Sigmoid colon (tissue), 6 donors: ENCODE measurements at regions not wholly inside any gene's neighbourhood (a gene's known extent, or its start where the extent isn't known, plus 50 kb on each side); places are given as distances from the start of the nearest gene placed in this dataset.

ENCODE experiments used
- DNase-seq: peaks from one replicate; pipeline ENCODE4 v3.0.0-alpha.2; 2019
- H3K27ac ChIP-seq, 4 donors: fragments of 200-600 bp; sonication (generic); one replicate each; pipeline ENCODE4 v1.5.1; 2016 to 2019; ENCODE audit warnings: mild to moderate bottlenecking in 1 of 4
- H3K27me3 ChIP-seq, 3 donors: fragments of 200-600 bp; sonication (generic); one replicate each; pipeline ENCODE4 v1.5.1; 2019; ENCODE audit warnings: mild to moderate bottlenecking in 1 of 3
- H3K36me3 ChIP-seq, 4 donors: fragments of 200-600 bp; sonication (generic); one replicate each; pipeline ENCODE4 v1.5.1; 2016 to 2019
- H3K4me1 ChIP-seq, 4 donors: fragments of 200-600 bp; sonication (generic); one replicate each; pipeline ENCODE4 v1.5.1; 2017 to 2019
- H3K4me3 ChIP-seq, 4 donors: fragments of 200-600 bp; sonication (generic); one replicate each; pipeline ENCODE4 v1.5.1; 2017 to 2019; ENCODE audit warnings: mild to moderate bottlenecking in 2 of 4, moderate library complexity in 1 of 4
- H3K9me3 ChIP-seq, 4 donors: fragments of 200-600 bp in 3 of 4; sonication (generic) in 3 of 4; one replicate each; pipeline versions ENCODE4 v1.5.1 to v1.6.1; 2013 to 2019
- CTCF ChIP-seq, 4 experiments: fragments of 450-650 bp in 3 of 4; fragments of 200-600 bp in 1 of 4; IDR thresholded peaks; one replicate each; pipeline ENCODE4 v1.5.1; 2016 to 2019; ENCODE audit warnings: antibody characterized with exemption in 4 of 4, mild to moderate bottlenecking in 3 of 4, moderate library complexity in 2 of 4
- EP300 ChIP-seq, 4 donors: sonication (generic); formaldehyde crosslinking; IDR thresholded peaks; one replicate each; pipeline ENCODE4 v1.6.1; 2017; ENCODE audit warnings: antibody characterized with exemption in 4 of 4
- POLR2A ChIP-seq, 2 donors: fragments of 450-650 bp; IDR thresholded peaks; one replicate each; pipeline ENCODE4 v1.6.1; 2016; ENCODE audit warnings: antibody characterized with exemption in 2 of 2, mild to moderate bottlenecking in 2 of 2, moderate library complexity in 2 of 2
- POLR2AphosphoS5 ChIP-seq, 4 donors: sonication (generic); formaldehyde crosslinking; IDR thresholded peaks; one replicate each; pipeline ENCODE4 v1.6.1; 2017; ENCODE audit warnings: antibody characterized with exemption in 4 of 4
- WGBS, 2 donors: extraction: QIAGEN DNeasy Blood & Tissue Kit; methylation state at CpG; one replicate each; pipeline ENCODE4 v1.1.7; 2013; 5-methylcytosine and 5-hydroxymethylcytosine counted together
- intact Hi-C: fragments of 100-400 bp; cut with DNase I; formaldehyde crosslinking; loops from one replicate; pipeline ENCODE4 v1.15.1; 2023
- donor health status: healthy with polysubstance abuse.
- donor health status: healthy.

GRCh38 chr20:50297498-50298376 lies 107.1 kb downstream of the CEBPB start:
- no peaks in the 10 kb centered on the region for H3K27me3 ChIP-seq
- TF ChIP-seq POLR2AphosphoS5 (IDR thresholded peaks at IDR 0.05) = no peak
- no peak for TF ChIP-seq POLR2A (IDR thresholded peaks at IDR 0.05)
- no peak for TF ChIP-seq CTCF (IDR thresholded peaks at IDR 0.05)
- TF ChIP-seq EP300 (IDR thresholded peaks at IDR 0.05) = no peak
- no peak overlapping the region for H3K4me3 ChIP-seq
- intact Hi-C loops = no loop called here
- no peaks in the 10 kb centered on the region for H3K36me3 ChIP-seq
- H3K9me3 ChIP-seq = no peaks in the 10 kb centered on the region
- peak overlapping the region; percentile 15 to 81 (median 60) for H3K27ac ChIP-seq
- no peak for DNase-seq
- peaks cover 0 to 15% (median 8%) of the 10 kb centered on the region in 4 donors for H3K4me1 ChIP-seq
- 75 to 88% methylated on average over 14 of the region's 14 CpGs for WGBS, 2 donors

GRCh38 chr20:50298554-50299324 lies 108.1 kb downstream of the CEBPB start:
- WGBS, 2 donors = 86 to 89% methylated on average over 20 of the region's 20 CpGs
- DNase-seq = no peak
- Histone ChIP-seq H3K27me3 (no peaks in the 10 kb centered on the region), H3K4me1 (peaks cover 0 to 18% (median 8%) of the 10 kb centered on the region in 4 donors), H3K36me3 (no peaks in the 10 kb centered on the region), H3K27ac (no peak overlapping the region), H3K4me3 (no peak overlapping the region), H3K9me3 (no peaks in the 10 kb centered on the region)
- TF ChIP-seq CTCF (IDR thresholded peaks at IDR 0.05) = no peak
- no peak for TF ChIP-seq POLR2A (IDR thresholded peaks at IDR 0.05)
- intact Hi-C loops = no loop called here

- Histone ChIP-seq H3K27ac (no peak overlapping the region), H3K36me3 (no peaks in the 10 kb centered on the region), H3K9me3 (no peaks in the 10 kb centered on the region), H3K27me3 (no peaks in the 10 kb centered on the region), H3K4me1 (peaks cover 0 to 23% (median 14%) of the 10 kb centered on the region in 4 donors), H3K4me3 (no peak overlapping the region)
- WGBS, 2 donors = 95 to 97% methylated on average over 6 of the region's 6 CpGs
- no peak for TF ChIP-seq CTCF (IDR thresholded peaks at IDR 0.05)
- TF ChIP-seq POLR2AphosphoS5 (IDR thresholded peaks at IDR 0.05) = no peak
- TF ChIP-seq EP300 (IDR thresholded peaks at IDR 0.05) = no peak
- TF ChIP-seq POLR2A (IDR thresholded peaks at IDR 0.05) = no peak
- intact Hi-C loops = no loop called here
- DNase-seq = no peak
These were observed 108.6 kb downstream of the CEBPB start for GRCh38 chr20:50299325-50299629.

- H3K9me3 ChIP-seq = no peaks in the 10 kb centered on the region
- H3K27me3 ChIP-seq = no peaks in the 10 kb centered on the region
- TF ChIP-seq EP300 (IDR thresholded peaks at IDR 0.05) (no peak), CTCF (IDR thresholded peaks at IDR 0.05) (no peak), POLR2A (IDR thresholded peaks at IDR 0.05) (no peak), POLR2AphosphoS5 (IDR thresholded peaks at IDR 0.05) (no peak)
- 95 to 96% methylated on average over 3 of the region's 3 CpGs for whole genome bisulfite sequencing, 2 donors
- H3K4me1 ChIP-seq = peaks cover 0 to 38% (median 32%) of the 10 kb centered on the region in 4 donors
- H3K36me3 ChIP-seq = no peaks in the 10 kb centered on the region
- no peak overlapping the region for H3K27ac ChIP-seq
- intact Hi-C loops = loop anchor here (10.0 kb wide), 1 partner anchor 186 kb away; the partner anchor contains the start of gene UBE2V1
- no peak overlapping the region for H3K4me3 ChIP-seq
- no peak for DNase-seq
These were observed 110.5 kb downstream of the CEBPB start for GRCh38 chr20:50301165-50301564.
